ENCODE measurements at regions not wholly inside any gene's neighbourhood (a gene's known extent, or its start where the extent isn't known, plus 50 kb on each side); places are given as distances from the start of the nearest gene placed in this dataset.

GRCh38 chr3:153249906-153250305, 87.9 kb downstream of the RAP2B start:
- no peaks in the 10 kb centered on the region for H3K36me3 ChIP-seq
- no peaks in the 10 kb centered on the region for H3K9me3 ChIP-seq
- no peak for ATAC-seq
- intact Hi-C loops (cut with DNase I), result no loop called here
- peak overlapping the region; percentile 39 for H3K27ac ChIP-seq
- no peaks in the 10 kb centered on the region for H3K27me3 ChIP-seq
- no peak overlapping the region for H3K4me3 ChIP-seq
- TF ChIP-seq CTCF (IDR thresholded peaks at IDR 0.05), result no peak
- no peak for DNase-seq
- H3K4me1 ChIP-seq, result no peaks in the 10 kb centered on the region

GRCh38 chr3:153250446-153250845, 88.4 kb downstream of the RAP2B start:
- no peaks in the 10 kb centered on the region for H3K4me1 ChIP-seq
- no peak overlapping the region for H3K4me3 ChIP-seq
- DNase-seq (no peak), ATAC-seq (peak; percentile 55)
- no peaks in the 10 kb centered on the region for H3K36me3 ChIP-seq
- H3K27ac ChIP-seq, result peak overlapping the region; percentile 39
- intact Hi-C loops (cut with DNase I), result no loop called here
- no peak for TF ChIP-seq CTCF (IDR thresholded peaks at IDR 0.05)
- no peaks in the 10 kb centered on the region for H3K9me3 ChIP-seq
- no peaks in the 10 kb centered on the region for H3K27me3 ChIP-seq

- Histone ChIP-seq H3K4me1 (no peaks in the 10 kb centered on the region), H3K4me3 (no peak overlapping the region), H3K9me3 (no peaks in the 10 kb centered on the region), H3K27ac (no peak overlapping the region), H3K27me3 (no peaks in the 10 kb centered on the region), H3K36me3 (no peaks in the 10 kb centered on the region)
- intact Hi-C loops (cut with DNase I), result no loop called here
- DNase-seq (no peak), ATAC-seq (no peak)
- no peak for TF ChIP-seq CTCF (IDR thresholded peaks at IDR 0.05)
Observed at GRCh38 chr3:153252963-153253362, 90.9 kb downstream of the RAP2B start.

- intact Hi-C loops (cut with DNase I), result no loop called here
- H3K9me3 ChIP-seq, result no peaks in the 10 kb centered on the region
- no peak for TF ChIP-seq CTCF (IDR thresholded peaks at IDR 0.05)
Observed at GRCh38 chr3:153254361-153254760, 92.3 kb downstream of the RAP2B start.

GRCh38 chr3:153257673-153258351, 95.8 kb downstream of the RAP2B start:
- TF ChIP-seq CTCF (IDR thresholded peaks at IDR 0.05), result no peak
- DNase-seq (no peak), ATAC-seq (no peak)
- intact Hi-C loops (cut with DNase I), result no loop called here
- no peak overlapping the region for H3K4me3 ChIP-seq
- peaks cover 3% of the 10 kb centered on the region for H3K4me1 ChIP-seq
- no peaks in the 10 kb centered on the region for H3K9me3 ChIP-seq
- H3K27ac ChIP-seq, result no peak overlapping the region
- no peaks in the 10 kb centered on the region for H3K36me3 ChIP-seq
- no peaks in the 10 kb centered on the region for H3K27me3 ChIP-seq

More at GRCh38 chr3:153254361-153254760, 92.3 kb downstream of the RAP2B start:
- no peak overlapping the region for H3K4me3 ChIP-seq
- no peak overlapping the region for H3K27ac ChIP-seq
- ATAC-seq (no peak), DNase-seq (no peak)
- no peaks in the 10 kb centered on the region for H3K4me1 ChIP-seq
- H3K27me3 ChIP-seq, result no peaks in the 10 kb centered on the region
- no peaks in the 10 kb centered on the region for H3K36me3 ChIP-seq

- Histone ChIP-seq H3K9me3 (no peaks in the 10 kb centered on the region), H3K27me3 (no peaks in the 10 kb centered on the region), H3K4me3 (no peak overlapping the region), H3K4me1 (peaks cover 3% of the 10 kb centered on the region), H3K27ac (peak overlapping the region; percentile 18), H3K36me3 (no peaks in the 10 kb centered on the region)
- TF ChIP-seq CTCF (IDR thresholded peaks at IDR 0.05), result no peak
- ATAC-seq (no peak), DNase-seq (no peak)
- intact Hi-C loops (cut with DNase I), result no loop called here
Observed at GRCh38 chr3:153259956-153260355, 97.9 kb downstream of the RAP2B start.
